T-helper 22 cell (primary cell): ENCODE measurements at regions not wholly inside any gene's neighbourhood (a gene's known extent, or its start where the extent isn't known, plus 50 kb on each side); places are given as distances from the start of the nearest gene placed in this dataset.

Experiments
- DNase-seq: peaks from one replicate; pipeline ENCODE4 v3.0.0-alpha.2; 2020; ENCODE audit warnings: low read depth

DNA sequence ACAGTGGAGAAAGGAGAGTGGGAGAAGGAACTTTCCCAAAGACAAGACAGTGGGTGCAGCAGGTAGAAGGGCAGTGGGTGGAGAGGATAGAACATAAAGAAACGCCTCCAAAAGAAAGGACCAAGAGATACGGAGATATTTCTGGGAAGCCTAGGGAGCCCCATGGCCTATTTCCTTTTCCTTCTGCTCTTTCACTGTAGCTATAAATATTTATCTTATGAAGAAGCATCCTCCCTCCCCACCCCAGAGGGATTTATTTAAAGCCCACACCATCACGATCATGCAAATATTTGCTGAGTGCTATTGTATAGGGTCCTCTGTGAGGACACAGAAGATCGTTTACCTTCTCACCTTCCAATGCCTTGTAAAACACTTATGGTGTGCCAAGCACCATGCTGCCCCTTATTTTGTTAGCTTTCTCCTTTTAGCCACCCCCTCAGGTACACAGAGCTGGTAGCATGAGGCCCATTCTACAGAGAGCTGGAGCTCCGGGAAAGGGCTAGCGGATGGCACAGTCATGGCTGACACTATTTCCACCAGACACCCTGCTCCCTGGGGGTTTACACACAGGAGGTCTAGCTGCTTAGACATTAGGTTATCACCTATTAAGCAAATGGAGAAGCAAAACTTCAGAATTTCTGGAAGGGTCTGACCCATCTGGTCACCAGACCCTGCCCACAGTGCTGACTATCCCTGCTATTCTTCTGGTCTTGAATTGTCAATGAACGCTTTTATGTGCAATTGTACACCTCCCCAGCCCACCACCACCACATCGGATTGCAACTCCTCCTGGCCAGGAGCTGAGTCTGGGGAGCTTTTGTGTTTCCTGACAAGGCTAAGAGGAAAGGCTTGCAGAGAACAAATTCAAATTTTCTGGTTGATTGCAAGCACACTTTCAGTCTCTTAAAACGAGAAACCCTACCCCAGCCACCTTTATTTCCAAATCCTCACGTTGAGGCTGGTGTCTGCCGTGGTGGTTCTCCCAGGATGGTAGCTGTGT lies 91.8 kb upstream of the KLF7 start:
- DNase-seq: no peak

DNA sequence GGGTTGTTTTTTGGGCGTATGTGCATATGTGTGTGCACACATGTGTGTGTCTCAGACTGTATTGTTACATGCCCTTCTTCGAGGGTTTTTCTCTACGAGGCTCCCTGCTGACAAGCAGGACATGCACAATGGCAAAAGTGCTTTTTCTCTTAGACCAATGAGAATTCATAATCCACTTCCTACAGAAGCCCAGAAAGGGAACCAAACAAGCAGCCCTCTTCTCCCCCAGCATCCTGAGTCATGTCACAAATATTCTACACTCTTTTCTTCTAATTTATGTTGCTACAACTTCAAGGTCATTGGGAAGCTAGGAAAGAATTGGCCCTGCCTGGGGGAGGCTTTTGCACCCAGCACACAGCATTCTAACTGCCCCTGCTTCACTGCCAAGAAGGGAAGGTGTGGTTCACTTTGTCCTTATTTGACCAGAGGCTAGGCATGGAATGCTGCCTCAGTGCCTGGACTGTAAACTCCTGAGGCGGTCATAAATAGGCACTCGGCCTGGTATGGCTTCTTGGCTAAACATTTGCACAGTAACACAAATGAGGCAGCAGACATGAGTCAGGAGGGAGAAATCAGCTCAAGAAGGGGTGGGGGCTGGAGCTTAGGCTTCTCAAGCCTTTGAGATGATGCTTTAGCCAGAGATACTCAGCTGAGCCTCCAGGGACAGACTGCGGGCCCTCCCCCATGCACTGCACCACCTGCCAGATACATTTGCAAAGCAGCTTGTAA lies 92.7 kb upstream of the KLF7 start:
- no peak for DNase-seq

DNA sequence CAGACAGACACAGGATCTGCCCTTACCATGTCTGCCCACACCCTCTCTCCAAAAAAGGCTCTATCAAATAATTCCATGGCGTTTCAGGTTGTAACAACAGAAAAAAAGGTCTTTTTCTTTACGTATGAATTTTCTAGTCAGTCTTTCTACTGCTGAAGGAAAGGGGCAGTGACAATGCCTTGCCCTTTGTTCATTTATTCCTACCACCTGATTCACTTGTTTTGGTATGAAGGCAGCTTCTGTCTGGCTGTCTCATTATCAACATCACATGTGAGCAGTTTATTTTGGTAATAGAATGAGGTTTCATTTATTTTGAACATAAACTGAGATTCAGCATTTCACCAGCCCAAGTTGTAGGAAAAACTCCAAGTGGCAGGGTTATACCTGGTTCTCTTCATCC lies 94.3 kb upstream of the KLF7 start:
- no peak for DNase-seq

DNA sequence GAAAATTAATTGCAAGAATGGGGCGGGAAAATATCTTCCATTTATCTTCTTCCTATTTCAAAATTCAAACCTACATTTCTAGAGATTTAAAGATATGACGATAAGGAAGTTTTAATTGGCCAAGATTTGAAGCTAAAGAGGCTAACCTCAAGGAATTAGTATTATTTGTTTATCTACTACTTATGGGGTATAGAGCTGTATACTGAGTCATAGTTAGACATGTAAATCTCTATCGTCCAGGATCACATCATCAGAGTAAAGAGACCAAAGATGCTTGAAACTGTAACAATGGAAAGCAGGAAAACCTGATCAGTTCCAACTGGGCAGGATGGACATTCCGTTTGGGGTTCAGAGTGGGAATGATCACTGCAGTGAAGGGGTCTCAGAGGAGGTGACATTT lies 95.2 kb upstream of the KLF7 start:
- no peak for DNase-seq

DNA sequence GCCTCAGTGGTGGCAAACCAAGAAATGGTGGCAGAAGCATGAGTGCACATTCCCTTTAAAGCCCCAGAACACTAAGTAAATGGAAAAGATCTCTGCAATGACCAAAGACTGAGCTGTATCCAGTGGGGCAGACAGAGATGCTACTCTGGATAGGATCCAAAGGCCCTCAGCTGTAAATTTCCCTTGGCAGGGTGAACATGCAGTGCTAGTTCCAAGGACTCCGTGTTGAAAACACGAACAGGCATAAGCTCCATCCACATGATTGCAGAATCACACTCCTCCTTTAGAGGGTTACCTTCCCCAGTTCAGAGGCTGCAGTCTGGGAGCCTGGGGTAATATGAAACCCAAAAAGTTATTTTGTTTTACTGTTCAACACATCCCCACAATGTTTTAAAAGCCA lies 98.6 kb upstream of the KLF7 start:
- DNase-seq: no peak

DNA sequence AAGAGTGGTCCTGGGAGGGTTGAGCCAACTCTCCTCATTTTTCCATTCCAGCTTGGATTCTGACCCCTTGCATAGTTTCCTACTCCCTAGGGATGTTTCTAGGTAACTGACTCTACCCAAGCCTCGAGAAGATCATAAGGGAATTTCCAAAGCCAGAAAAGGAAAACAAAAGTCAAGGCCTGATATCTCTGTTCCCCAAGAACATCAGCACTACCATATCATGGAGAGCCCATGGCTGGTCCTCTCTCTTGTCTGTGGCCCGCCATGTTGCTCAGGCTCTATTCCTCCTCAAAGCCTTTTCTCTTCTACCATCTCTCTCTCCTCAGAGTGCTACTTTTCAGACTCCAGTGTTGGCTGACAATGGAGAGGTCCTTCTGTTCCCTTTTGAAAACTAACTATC lies 99.6 kb upstream of the KLF7 start:
- DNase-seq: no peak

DNA sequence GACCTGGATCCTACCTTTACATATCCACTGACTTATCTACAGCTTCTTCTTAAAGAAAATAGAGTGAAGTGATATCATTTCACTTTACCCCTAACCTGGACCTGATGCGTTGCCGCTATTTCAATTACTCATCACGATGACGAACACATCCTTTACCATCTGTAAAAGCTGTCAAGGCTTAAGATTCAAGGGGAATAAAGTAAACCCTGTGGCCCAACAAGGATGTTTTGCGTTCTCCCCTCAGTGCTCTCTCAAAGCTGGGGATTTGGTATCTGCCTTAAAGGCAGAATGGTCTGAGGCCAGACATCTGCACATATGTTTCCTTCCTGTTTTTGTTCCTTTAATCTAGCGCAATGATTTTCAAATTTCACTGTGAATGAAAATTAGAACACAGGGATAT lies 100.1 kb upstream of the KLF7 start:
- no peak for DNase-seq

DNA sequence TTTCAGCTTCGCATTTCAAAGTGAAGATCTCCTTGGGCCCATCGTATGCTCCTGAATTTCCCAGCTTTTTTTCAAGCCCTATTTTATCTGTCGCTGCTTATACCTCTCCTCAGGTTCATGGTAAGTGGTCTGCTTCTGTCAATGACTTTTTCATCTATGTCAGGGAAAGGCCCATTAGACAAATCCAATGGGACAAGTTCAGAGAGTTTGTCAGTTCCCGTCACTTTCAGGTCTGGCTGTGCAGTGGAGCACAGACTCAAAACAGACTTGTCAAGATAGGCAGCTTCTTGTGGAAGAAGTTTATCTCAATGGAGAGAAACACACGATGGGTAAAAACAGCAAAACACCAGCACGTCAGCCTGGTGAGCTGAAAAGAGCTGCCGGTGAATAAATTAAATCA lies 100.9 kb upstream of the KLF7 start:
- DNase-seq: no peak

DNA sequence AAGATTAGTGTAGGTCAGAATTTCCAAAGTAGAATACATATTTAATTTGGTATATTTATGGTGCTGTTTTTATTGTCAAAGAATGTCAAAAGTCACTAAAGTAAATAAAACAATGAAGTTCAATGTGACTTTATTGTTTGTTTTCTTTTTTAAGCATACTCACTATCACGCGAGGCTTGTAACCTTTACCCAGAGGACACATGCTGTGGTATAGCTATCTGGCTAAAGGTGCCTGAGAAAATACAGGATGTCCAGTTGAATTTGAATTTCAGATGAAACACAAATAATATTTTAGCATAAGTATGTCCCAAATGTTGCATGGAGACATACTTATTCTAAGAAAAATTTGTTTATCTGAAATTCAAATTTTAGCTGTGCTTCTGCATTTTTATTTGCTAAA lies 103.3 kb upstream of the KLF7 start:
- DNase-seq: no peak

DNA sequence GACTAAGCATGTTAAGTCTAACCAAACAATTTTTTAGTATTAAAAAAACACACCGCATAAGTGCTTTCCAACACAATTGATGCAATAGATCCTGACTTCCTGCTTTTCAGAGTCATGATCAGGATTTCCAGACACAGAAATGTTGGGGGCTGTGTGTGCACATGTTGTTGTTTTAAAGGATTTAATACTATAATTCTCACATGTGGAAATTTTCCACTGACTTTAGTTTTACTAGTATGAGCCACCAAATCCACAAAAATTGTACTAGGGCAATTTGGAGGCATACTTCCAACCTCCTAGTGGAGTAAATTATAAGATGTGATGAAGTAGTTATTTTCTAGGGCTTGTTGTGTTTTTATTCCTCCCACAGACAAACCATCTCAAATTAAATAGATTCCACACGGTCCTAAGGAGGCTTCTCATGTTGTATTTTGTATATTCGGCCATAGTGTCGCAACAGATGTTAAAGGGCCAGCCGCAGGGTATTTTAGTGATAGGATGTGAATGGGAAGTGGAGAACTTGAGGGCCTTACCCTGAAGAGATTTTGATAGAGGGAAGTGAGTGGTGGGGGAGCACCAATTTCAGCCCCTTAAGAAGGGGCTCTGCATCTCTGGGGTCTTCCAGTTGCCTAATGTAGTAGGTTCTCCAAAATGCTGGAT lies 108.9 kb upstream of the KLF7 start:
- DNase-seq: no peak

DNA sequence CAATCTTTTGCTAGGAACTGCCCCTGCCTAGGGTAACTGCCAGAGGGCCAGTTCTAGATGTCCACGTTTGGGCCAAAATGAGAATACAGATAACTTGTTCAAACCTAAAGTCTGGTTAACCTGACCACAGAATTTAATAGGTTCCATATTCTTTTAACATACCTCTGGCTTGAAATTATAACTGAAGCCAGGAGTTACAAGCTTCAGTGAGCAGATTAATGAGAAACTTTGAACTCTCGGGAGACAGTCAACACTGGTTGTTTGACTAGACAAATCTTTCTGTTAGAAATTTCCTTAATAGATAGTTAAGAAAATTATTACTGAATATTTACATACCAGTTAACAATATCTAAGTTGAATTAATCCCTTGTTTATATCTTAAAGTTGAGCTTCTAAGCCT lies 110.0 kb upstream of the KLF7 start:
- no peak for DNase-seq

DNA sequence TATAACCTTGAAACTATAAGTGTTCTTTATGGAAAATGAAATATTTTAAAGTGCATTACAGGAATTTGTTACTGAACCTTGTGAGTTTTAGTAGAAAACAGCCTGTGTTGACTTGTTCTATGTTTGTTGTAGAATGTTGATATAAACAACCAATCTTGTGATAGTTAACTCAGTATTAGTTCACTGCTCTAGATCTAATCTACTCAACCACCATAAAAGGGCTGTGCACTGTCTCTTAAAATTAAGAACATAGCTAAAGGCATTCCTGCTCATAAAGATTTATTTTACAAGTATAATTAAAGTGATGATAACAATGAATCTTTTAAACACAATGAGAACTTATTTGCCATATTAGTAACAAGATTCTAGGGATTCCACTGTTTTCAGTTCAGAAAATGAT lies 110.5 kb upstream of the KLF7 start:
- no peak for DNase-seq

DNA sequence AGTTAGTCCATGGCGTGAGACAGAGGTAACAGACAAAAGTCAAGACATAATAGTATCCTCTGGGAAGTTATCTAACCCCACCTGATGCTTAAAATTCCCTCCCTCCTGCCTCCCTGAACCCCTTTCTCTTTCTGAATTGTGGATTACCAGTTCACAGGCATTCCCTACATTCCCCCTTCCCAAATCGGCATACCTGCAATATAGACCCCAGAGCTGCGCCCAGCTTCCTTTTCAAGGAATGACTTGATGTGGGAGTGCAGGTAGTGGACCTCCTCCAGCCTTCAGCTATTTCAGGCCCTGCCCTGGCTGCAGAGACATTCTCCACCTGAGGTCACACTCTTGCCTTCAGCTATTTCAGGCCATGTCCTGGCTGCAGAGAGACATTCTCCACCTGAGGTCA lies 111.1 kb upstream of the KLF7 start:
- no peak for DNase-seq

DNA sequence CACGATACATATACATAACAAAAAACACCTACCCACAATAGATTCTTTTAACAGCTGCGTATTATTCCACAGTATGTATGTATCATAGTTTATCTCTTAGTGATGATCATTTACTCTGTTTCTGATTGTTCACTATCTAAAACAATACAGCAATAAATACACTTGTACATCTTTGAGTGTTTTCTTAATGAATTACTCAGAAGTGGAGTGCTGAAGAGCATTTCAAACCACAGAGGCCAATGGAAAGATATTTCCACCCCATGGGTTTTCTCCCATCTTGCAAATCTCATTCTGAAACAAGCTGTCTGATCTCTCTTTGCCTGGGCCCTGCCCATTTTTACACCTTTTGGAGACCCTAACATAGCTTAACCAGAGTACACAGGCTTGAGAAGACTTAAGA lies 113.8 kb upstream of the KLF7 start:
- no peak for DNase-seq

DNA sequence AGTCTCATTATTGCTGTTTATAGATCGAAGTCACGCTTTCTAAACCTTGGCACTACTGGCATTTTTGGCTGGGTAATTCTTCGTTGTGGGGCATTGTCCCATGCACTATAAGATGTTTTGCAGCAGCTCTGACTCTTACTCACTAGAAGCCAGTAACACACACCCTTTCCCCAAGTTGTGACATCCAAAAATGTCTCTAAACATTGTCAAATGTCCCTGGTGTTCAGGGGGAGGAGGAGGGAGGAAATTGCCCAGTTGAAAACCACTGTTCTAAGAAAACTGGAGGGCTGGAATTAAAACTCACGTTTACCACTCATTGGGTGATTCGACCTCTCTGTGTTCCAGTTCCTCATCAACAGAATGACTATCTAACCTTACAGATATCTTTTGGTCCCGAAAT lies 115.7 kb upstream of the KLF7 start:
- DNase-seq: no peak

DNA sequence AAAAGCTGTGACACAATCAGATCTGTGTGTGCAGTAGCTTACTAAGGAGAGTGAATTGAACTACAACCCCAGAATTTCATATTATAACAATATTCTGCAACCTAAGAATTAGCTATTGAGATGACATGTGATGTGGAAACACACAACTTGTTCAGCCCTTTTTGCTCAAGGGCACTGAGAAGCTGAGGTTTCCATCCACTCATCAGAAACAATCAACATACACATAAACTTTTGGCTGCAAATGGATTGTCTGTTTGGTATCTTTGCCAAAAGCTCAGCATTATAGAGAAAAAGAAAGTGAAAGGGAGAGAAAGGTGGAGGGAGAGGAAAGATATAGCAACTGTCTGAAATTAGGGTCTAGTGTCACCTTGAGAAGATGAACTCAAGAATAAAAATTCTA lies 117.2 kb upstream of the KLF7 start:
- DNase-seq: no peak

DNA sequence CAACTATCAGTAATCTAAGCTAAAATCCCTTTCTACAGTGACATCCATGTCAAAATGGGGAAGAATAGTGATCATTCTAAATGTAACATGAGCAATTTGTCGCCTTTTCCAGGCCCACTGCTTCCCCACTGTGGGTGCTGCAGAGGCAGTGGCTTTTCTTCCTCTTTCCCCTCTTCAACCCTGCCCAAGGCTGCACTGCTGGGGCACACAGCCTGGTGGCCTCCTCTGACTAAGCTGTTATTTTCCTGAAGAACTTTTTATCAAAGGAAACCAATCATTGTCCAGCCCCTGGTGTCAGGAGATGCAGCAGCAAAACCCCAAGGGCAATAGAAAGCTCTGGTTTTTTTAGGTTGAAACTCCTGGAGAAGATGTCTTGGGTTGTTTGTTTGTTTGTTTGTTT lies 117.6 kb upstream of the KLF7 start:
- no peak for DNase-seq

DNA sequence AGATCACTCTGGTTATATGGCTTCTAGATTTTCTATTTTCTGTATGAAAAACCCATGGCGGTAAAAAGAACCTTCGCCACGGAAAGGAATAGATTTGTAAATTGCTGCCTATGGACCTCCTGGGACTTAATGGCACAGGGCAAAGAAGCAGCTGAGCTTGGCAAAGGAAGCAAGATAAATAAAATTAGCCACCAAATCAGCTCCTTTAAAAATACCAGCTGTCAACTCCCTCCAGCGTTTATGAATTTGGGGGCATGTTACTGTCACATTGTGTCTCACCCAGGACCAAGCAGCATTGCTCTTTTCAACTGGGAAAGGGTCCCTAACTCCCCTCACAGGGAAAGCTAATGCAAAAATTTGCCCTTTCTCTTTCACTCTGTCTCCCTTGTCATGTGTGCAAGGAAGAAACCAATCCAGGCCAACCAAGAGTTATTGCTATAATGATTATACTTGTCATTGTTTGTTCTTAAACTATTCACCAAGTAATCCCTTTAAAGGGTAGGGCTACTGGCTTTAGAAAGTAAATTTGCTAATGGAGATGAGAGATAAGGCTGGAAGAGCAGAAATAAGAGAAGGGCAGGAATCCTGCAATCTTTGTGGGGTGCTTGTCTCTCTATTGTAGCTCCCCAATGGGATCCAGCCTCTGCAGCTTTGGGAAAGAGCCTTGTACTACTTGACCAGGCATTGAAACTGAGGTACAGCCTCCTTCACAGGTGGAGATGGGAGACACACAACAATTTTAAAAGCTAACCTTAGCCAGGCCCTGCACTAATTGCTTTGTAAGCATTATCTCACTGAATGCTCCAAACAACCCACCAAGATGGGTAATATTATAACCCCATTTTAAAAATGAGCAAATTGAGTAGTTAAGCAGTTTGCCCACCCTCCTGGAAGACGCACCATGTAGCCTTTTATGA lies 119.1 kb upstream of the KLF7 start:
- no peak for DNase-seq

DNA sequence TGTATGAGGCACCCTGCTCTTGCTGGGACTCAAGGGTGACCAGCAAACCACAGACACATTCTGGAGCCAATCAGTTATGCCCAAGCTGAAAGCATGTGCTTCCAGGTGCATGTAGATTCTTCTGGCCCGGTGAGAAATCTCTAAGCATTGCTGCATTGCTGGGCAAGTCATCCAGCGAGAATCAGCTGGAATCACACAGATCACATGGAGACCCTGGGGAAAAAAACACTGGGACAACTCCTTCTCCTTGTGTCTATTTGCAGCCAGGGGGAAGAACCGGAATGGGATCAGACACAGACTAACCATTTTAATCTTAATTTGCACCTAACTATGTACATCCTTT lies 119.7 kb upstream of the KLF7 start:
- DNase-seq: no peak

DNA sequence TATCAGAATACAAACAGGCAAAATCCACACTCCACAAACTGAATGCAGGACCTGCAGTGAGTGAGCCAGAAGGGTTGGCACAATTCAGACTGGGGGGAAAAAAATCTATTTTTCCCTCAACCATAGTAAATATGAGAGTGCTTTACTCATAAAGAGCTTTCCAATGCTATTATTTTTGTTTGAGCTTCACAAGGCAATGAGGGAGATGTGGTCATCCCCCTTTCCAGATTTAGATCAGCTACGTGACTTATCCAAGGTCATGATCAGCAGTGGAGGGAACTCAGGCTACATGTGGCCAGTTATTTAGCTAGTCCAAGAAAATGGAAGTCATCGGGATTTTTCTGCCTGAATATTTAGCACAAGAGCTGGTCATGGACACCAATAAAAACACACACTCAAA lies 120.4 kb upstream of the KLF7 start:
- no peak for DNase-seq

DNA sequence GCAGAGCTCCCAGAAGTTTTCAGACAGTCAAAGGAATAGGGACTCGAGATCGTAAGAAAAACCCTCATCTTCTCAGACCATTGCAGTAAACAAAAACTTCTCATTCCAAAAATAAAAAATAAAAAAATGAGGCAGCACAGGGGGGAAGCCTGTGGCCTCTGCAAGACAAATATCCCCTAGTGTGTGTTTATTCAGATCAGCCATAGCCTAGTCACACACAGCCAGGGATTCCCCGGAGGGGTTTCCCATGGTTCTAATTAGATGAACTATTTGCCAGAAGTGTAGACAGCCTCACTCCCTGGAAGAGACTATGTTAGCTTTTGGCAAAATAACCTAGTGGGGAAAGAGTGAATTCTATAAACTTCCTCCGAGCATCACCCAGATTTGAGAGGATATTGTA lies 122.9 kb upstream of the KLF7 start:
- DNase-seq: no peak
